HCT116 (cell line): ENCODE measurements at regions not wholly inside any gene's neighbourhood (a gene's known extent, or its start where the extent isn't known, plus 50 kb on each side); places are given as distances from the start of the nearest gene placed in this dataset.

Experiments
- ATAC-seq: fragments of 200-7000 bp; cut with Tn5 transposase; 2 replicates; pipeline ENCODE4 v1.9.1; 2020; ENCODE audit warnings: mild to moderate bottlenecking, moderate library complexity
- BruUV-seq: library from RNA; stranded (reverse); fragments of 400-500 nt; replicated peaks from 2 replicates; lab custom pipeline; 2021; lab: Mats Ljungman, UMichigan
- CTCF ChIA-PET: fragments of 300-600 bp; sonication (Branson Sonifier 250); formaldehyde crosslinking; loops from one replicate; lab custom pipeline; 2021; ENCODE audit warnings: antibody characterized with exemption; lab: Charles Lee
- POLR2A ChIA-PET: fragments of 300-600, 350-600 bp; sonication (Branson Sonifier 250); formaldehyde crosslinking; loops from one replicate; lab custom pipeline; 2021; ENCODE audit warnings: antibody characterized with exemption; lab: Charles Lee
- RAD21 ChIA-PET, 2 experiments: fragments of 300-600 bp; sonication (Branson Sonifier 250); formaldehyde crosslinking; loops; one replicate each; lab custom pipeline; 2023; ENCODE audit warnings: low total read pairs in 2 of 2; ENCODE audit not compliant: uncharacterized antibody in 2 of 2, unreplicated experiment in 2 of 2, low non-redundant PET in 1 of 2; lab: Charles Lee
- DNase-seq: peaks from one replicate; pipeline ENCODE4 v3.0.0-alpha.2; 2010; ENCODE audit warnings: low read depth, low spot score
- H2AFZ ChIP-seq: fragments of 200-600 bp; shearing (Covaris generic), sonication (generic); 2 replicates; pipeline ENCODE4 v1.6.1; 2017; ENCODE audit warnings: low read depth, mixed run types, mixed read lengths, antibody characterized with exemption, low read length; ENCODE audit not compliant: poor library complexity, severe bottlenecking
- H3K27ac ChIP-seq: 2 replicates; pipeline ENCODE4 v1.5.1; 2012; ENCODE audit warnings: low read depth, low read length
- H3K27me3 ChIP-seq: fragments of 200-600 bp; sonication (generic); 2 replicates; pipeline ENCODE4 v1.6.1; 2016; ENCODE audit warnings: mixed run types, low read length, mixed read lengths; ENCODE audit not compliant: insufficient read depth
- H3K36me3 ChIP-seq, 2 experiments: fragments of 200-500 bp in 1 of 2; fragments of 200-600 bp in 1 of 2; sonication (Bioruptor generic) in 1 of 2; sonication (generic) in 1 of 2; 2 replicates each; pipeline versions ENCODE4 v1.5.1 to v1.6.1; 2014 to 2016; ENCODE audit warnings: low read length in 2 of 2, inconsistent platforms in 1 of 2, mixed read lengths in 1 of 2, mixed run types in 1 of 2; ENCODE audit not compliant: insufficient read depth in 2 of 2, control insufficient read depth in 1 of 2
- H3K4me1 ChIP-seq, 2 experiments: fragments of 200-600 bp in 1 of 2; sonication (generic) in 1 of 2; 2 replicates each; pipeline versions ENCODE4 v1.5.1 to v1.6.1; 2012 to 2017; ENCODE audit warnings: low read length in 2 of 2, inconsistent platforms in 1 of 2, mild to moderate bottlenecking in 1 of 2, mixed read lengths in 1 of 2, mixed run types in 1 of 2, moderate library complexity in 1 of 2; ENCODE audit not compliant: insufficient read depth in 2 of 2, control insufficient read depth in 1 of 2
- H3K4me2 ChIP-seq: fragments of 200-600 bp; sonication (generic); 2 replicates; pipeline ENCODE4 v1.6.1; 2017; ENCODE audit warnings: mixed run types, low read length, mixed read lengths
- H3K4me3 ChIP-seq, 2 experiments: fragments of 200-600 bp in 1 of 2; sonication (generic) in 1 of 2; replicated peaks in 1 of 2; 2 replicates each; pipeline ENCODE4 v1.5.1; 2011 to 2016; ENCODE audit warnings: low read length in 2 of 2, control low read depth in 1 of 2, low read depth in 1 of 2, mild to moderate bottlenecking in 1 of 2, mixed read lengths in 1 of 2, mixed run types in 1 of 2
- H3K79me2 ChIP-seq: fragments of 200-600 bp; sonication (generic); 2 replicates; pipeline ENCODE4 v1.6.1; 2017; ENCODE audit warnings: mild to moderate bottlenecking, mixed run types, low read length, moderate library complexity, mixed read lengths; ENCODE audit not compliant: insufficient read depth
- H3K9ac ChIP-seq: fragments of 200-600 bp; sonication (generic); 2 replicates; pipeline ENCODE4 v1.6.1; 2016; ENCODE audit warnings: low read length, mixed read lengths
- H3K9me2 ChIP-seq: fragments of 200-600 bp; sonication (generic), shearing (Covaris generic); 2 replicates; pipeline ENCODE4 v1.6.1; 2017; ENCODE audit warnings: mixed run types, mild to moderate bottlenecking, moderate library complexity; ENCODE audit not compliant: insufficient read depth
- H3K9me3 ChIP-seq, 2 experiments: fragments of 200-500 bp in 1 of 2; fragments of 200-600 bp in 1 of 2; sonication (Bioruptor generic) in 1 of 2; sonication (generic) in 1 of 2; 2 replicates each; pipeline ENCODE4 v1.6.1; 2014 to 2017; ENCODE audit warnings: low read length in 2 of 2, mixed read lengths in 2 of 2, inconsistent platforms in 1 of 2, low read depth in 1 of 2, mild to moderate bottlenecking in 1 of 2, mixed run types in 1 of 2, moderate library complexity in 1 of 2; ENCODE audit not compliant: control insufficient read depth in 1 of 2, insufficient read depth in 1 of 2
- H4K20me1 ChIP-seq: fragments of 200-600 bp; sonication (generic), shearing (Covaris generic); 2 replicates; pipeline ENCODE4 v1.6.1; 2017; ENCODE audit warnings: mixed run types, mild to moderate bottlenecking, moderate library complexity; ENCODE audit not compliant: insufficient read depth
- ATF3 ChIP-seq: IDR thresholded peaks from 2 replicates; pipeline ENCODE4 v1.6.1; 2012
- CBX3 ChIP-seq: IDR thresholded peaks from 2 replicates; pipeline ENCODE4 v1.6.1; 2012; ENCODE audit warnings: low read depth
- CEBPB ChIP-seq: IDR thresholded peaks from 2 replicates; pipeline ENCODE4 v1.6.1; 2012; ENCODE audit warnings: low read depth
- ELF1 ChIP-seq: IDR thresholded peaks from 2 replicates; pipeline ENCODE4 v1.6.1; 2012; ENCODE audit warnings: low read depth, borderline replicate concordance
- EZH2 ChIP-seq: fragments of 200-600 bp; sonication (generic); IDR thresholded peaks from 2 replicates; pipeline ENCODE4 v1.6.1; 2017; ENCODE audit warnings: antibody characterized with exemption, mixed run types
- FOSL1 ChIP-seq: IDR thresholded peaks from 2 replicates; pipeline ENCODE4 v1.6.1; 2012; ENCODE audit warnings: low read depth
- JUND ChIP-seq: IDR thresholded peaks from 2 replicates; pipeline ENCODE4 v1.6.1; 2012
- POLR2A ChIP-seq: IDR thresholded peaks from 2 replicates; pipeline ENCODE4 v1.7.0; 2011; ENCODE audit warnings: borderline replicate concordance; ENCODE audit not compliant: insufficient read depth, insufficient read length; ENCODE audit errors: extremely low read depth
- POLR2AphosphoS5 ChIP-seq: IDR thresholded peaks from 2 replicates; pipeline ENCODE4 v1.6.1; 2011; ENCODE audit warnings: mild to moderate bottlenecking, low read depth, low read length, moderate library complexity
- RAD21 ChIP-seq: IDR thresholded peaks from 2 replicates; pipeline ENCODE4 v1.6.1; 2012; ENCODE audit warnings: low read depth, mild to moderate bottlenecking
- REST ChIP-seq: IDR thresholded peaks from 2 replicates; pipeline ENCODE4 v1.6.1; 2012; ENCODE audit warnings: low read depth
- SIN3A ChIP-seq: IDR thresholded peaks from 2 replicates; pipeline ENCODE4 v1.6.1; 2012; ENCODE audit warnings: low read depth
- SRF ChIP-seq: IDR thresholded peaks from 2 replicates; pipeline ENCODE4 v1.6.1; 2012; ENCODE audit warnings: low read depth
- TCF7L2 ChIP-seq: IDR thresholded peaks from 2 replicates; pipeline ENCODE4 v1.7.0; 2011; ENCODE audit warnings: borderline replicate concordance, inconsistent platforms; ENCODE audit not compliant: insufficient read depth, insufficient read length; ENCODE audit errors: extremely low read depth
- YY1 ChIP-seq: IDR thresholded peaks from 2 replicates; pipeline ENCODE4 v1.6.1; 2011; ENCODE audit warnings: low read length, low read depth, moderate library complexity, mild to moderate bottlenecking; ENCODE audit not compliant: insufficient replicate concordance; ENCODE audit errors: extremely low read depth
- ZFX ChIP-seq: fragments of 450-650 bp; IDR thresholded peaks from 2 replicates; pipeline ENCODE4 v1.6.1; 2017
- intact Hi-C: fragments of 100-400 bp; cut with micrococcal nuclease; formaldehyde crosslinking; loops from 2 replicates; pipeline ENCODE4 v1.10.0; 2022
- TF ChIP-seq, protein P1 (sequence below): IDR thresholded peaks from 2 replicates; pipeline ENCODE4 v1.6.1; 2011; ENCODE audit warnings: mild to moderate bottlenecking, low read length, moderate library complexity; ENCODE audit not compliant: insufficient replicate concordance; ENCODE audit errors: extremely low read depth
- TF ChIP-seq, protein P2 (sequence below), 3 experiments: fragments of 200-600 bp in 1 of 3; sonication (generic) in 1 of 3; IDR thresholded peaks in 2 of 3; conservative IDR thresholded peaks in 1 of 3; 2 replicates each; pipeline ENCODE4 v1.5.1; 2012 to 2017; ENCODE audit warnings: low read depth in 2 of 3, low read length in 2 of 3, antibody characterized with exemption in 1 of 3, borderline replicate concordance in 1 of 3, control low read depth in 1 of 3, mild to moderate bottlenecking in 1 of 3, mixed read lengths in 1 of 3, mixed run types in 1 of 3, moderate library complexity in 1 of 3; ENCODE audit not compliant: insufficient read depth in 1 of 3
- TF ChIP-seq, protein P3 (sequence below): IDR thresholded peaks from 2 replicates; pipeline ENCODE4 v1.6.1; 2012

DNA sequence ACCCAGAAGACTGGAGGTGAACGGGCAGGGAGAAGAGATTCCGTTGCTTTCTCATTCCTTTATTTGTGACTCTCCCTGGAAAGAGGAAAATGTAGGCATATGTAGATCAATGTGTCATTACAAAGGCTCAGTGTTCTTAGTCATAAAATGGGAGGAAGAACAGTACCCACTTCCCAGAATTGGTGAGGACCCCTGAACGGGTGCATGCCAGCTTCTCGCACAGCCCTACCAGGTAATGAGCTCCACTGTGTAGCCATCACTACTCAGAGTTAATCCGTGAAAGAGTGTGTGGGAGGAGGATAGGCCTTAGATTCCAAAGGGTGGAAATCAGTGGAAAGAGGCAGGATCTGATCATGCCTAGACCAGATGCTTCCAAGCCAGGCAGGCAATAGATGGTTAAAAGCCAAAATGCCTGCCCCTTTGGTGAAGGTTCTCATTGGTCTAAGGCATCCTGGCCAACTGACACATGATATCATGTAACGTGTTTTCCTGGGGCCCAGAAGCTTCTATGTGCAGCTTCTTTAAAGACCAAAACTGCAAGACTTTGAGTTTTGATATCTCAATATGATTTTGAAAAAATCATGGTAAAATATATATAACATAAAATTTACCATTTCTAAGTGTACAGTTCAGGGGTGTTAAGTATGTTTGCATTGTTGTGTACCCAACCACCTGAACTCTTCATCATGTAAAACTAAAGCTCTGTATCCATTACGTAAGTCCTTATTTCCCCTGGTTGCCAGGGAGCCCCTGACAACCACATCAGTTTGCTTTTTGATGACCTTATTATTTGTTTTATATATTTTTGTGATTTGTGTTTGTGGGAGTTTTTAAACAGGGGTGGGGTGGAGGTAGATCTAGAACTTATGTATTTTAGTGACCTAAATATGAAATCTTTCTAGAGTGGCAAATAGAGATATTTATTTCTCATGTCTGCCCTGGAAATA lies 402.2 kb upstream of the CFAP20DC start:
- H3K9ac ChIP-seq = no peak overlapping the region

More for the DNA sequence above, 402.2 kb upstream of the CFAP20DC start:
- no peak overlapping the region for H3K4me2 ChIP-seq
- BruUV-seq = no TSS peak
- no peaks in the 10 kb centered on the region for H3K36me3 ChIP-seq
- DNase-seq (no peak), ATAC-seq (no peak)
- no peak overlapping the region for H3K27ac ChIP-seq
- CTCF ChIA-PET = no interaction called here
- H3K4me1 ChIP-seq = no peaks in the 10 kb centered on the region
- H3K9me3 ChIP-seq = no peaks in the 10 kb centered on the region
- no peaks in the 10 kb centered on the region for H4K20me1 ChIP-seq
- H3K79me2 ChIP-seq = no peaks in the 10 kb centered on the region
- no peak overlapping the region for H2AFZ ChIP-seq
- intact Hi-C loops = no loop called here
- no peak overlapping the region for H3K4me3 ChIP-seq
- peaks cover 25% of the 10 kb centered on the region for H3K27me3 ChIP-seq
- H3K9me2 ChIP-seq = no peaks in the 10 kb centered on the region
- TF ChIP-seq CBX3 (no peak), YY1 (no peak), RAD21 (no peak), ATF3 (no peak), SRF (no peak), ELF1 (no peak), FOSL1 (no peak), CEBPB (no peak), TCF7L2 (no peak), REST (no peak), SIN3A (no peak), POLR2A (no peak), JUND (no peak), POLR2AphosphoS5 (no peak), EZH2 (no peak), ZFX (no peak)
- TF ChIP-seq, protein P1, sequence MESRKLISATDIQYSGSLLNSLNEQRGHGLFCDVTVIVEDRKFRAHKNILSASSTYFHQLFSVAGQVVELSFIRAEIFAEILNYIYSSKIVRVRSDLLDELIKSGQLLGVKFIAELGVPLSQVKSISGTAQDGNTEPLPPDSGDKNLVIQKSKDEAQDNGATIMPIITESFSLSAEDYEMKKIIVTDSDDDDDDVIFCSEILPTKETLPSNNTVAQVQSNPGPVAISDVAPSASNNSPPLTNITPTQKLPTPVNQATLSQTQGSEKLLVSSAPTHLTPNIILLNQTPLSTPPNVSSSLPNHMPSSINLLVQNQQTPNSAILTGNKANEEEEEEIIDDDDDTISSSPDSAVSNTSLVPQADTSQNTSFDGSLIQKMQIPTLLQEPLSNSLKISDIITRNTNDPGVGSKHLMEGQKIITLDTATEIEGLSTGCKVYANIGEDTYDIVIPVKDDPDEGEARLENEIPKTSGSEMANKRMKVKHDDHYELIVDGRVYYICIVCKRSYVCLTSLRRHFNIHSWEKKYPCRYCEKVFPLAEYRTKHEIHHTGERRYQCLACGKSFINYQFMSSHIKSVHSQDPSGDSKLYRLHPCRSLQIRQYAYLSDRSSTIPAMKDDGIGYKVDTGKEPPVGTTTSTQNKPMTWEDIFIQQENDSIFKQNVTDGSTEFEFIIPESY = no peak
- TF ChIP-seq, protein P2, sequence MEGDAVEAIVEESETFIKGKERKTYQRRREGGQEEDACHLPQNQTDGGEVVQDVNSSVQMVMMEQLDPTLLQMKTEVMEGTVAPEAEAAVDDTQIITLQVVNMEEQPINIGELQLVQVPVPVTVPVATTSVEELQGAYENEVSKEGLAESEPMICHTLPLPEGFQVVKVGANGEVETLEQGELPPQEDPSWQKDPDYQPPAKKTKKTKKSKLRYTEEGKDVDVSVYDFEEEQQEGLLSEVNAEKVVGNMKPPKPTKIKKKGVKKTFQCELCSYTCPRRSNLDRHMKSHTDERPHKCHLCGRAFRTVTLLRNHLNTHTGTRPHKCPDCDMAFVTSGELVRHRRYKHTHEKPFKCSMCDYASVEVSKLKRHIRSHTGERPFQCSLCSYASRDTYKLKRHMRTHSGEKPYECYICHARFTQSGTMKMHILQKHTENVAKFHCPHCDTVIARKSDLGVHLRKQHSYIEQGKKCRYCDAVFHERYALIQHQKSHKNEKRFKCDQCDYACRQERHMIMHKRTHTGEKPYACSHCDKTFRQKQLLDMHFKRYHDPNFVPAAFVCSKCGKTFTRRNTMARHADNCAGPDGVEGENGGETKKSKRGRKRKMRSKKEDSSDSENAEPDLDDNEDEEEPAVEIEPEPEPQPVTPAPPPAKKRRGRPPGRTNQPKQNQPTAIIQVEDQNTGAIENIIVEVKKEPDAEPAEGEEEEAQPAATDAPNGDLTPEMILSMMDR (IDR thresholded peaks at IDR 0.05 in 2 of 3, conservative IDR thresholded peaks at IDR 0.05 in 1 of 3; ENCODE audit: borderline replicate concordance in 1 of 3, insufficient read depth in 1 of 3, low read depth in 2 of 3, low read length in 2 of 3) = no peak
- TF ChIP-seq, protein P3, sequence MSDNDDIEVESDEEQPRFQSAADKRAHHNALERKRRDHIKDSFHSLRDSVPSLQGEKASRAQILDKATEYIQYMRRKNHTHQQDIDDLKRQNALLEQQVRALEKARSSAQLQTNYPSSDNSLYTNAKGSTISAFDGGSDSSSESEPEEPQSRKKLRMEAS = no peak
- POLR2A ChIA-PET = no interaction called here
- RAD21 ChIA-PET = no interaction called here
